ENCODE measurements at regions not wholly inside any gene's neighbourhood (a gene's known extent, or its start where the extent isn't known, plus 50 kb on each side); places are given as distances from the start of the nearest gene placed in this dataset.
A peak's percentile ranks its signal among the peaks of the same experiment; 100 is the strongest.

DNA sequence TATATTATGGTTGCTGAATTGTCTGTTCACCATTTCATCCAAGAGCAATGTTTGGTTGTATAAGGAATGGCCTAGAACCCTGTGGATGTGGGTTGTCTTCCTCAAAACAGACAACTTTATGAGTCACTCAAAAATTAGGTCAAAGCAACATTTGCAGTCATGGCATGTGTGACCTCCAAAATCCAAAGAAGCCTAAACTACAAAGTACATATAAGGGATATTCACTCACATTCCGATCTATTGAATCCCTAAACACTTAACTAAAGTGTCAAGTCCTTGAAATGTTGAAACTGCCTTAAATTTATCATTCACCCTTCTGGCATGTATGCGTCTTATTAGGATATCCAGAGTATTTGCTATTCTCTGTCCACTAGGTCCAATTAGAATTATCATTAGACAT, 491.5 kb downstream of the NUF2 start:
- no peak for DNase-seq (ENCODE audit: low spot score)

DNA sequence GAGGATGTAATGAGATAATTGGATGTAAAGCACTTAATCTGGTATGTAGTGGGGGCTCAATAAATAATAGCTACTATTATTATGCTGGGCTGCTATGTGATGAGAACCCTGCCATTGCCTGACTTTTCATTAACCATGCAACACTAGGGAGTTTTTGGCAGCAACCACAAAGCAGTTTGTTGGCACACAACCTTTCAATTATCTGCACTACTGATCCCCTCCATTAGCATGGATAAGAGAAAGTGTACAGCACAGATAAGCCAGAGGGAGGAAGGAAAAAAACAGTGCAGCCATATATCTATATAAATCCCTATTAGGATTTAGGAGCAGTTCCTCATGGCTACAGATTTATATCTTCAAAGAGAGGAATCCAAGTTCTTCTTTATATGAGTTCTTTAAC, 498.5 kb downstream of the NUF2 start:
- DNase-seq (ENCODE audit: low spot score): peak; percentile 37

DNA sequence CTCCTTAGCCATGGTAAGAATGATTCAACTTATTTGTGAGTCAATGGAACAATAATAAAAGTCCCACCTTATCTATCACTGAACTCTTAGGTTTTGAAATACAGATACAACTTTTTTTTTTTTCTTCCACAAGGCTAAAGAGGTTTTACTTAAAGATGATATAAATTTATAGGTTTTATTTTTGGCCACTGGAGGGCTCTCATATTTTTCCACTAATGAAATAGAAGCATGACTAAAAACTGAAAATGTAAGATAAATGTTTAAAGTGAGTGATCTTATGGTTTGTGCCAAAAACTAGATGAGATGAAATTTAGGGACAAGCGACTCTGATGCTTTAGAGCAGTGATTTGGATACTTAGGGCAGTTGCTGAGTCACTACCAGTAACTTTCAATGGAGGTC, 499.0 kb downstream of the NUF2 start:
- no peak for DNase-seq (ENCODE audit: low spot score)

DNA sequence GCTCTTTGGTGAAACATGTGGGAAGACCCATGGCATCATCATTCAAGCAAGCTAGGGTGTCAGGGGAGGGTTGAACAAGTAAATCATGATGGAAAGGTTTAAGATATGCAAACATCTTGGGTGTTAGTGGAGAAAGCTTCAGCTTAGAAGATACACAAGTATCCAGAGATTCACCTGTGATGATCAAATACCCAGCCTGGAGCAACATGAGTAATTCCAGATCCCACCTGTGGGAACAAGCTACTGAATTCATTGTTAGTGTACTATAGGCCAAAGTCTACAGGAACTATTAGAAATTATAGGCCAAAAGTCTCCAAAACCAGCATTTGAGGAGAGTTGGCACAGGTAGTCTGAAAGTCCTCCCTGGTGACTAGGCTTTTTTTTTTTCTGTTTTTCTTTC, 499.9 kb downstream of the NUF2 start:
- no peak for DNase-seq (ENCODE audit: low spot score)

DNA sequence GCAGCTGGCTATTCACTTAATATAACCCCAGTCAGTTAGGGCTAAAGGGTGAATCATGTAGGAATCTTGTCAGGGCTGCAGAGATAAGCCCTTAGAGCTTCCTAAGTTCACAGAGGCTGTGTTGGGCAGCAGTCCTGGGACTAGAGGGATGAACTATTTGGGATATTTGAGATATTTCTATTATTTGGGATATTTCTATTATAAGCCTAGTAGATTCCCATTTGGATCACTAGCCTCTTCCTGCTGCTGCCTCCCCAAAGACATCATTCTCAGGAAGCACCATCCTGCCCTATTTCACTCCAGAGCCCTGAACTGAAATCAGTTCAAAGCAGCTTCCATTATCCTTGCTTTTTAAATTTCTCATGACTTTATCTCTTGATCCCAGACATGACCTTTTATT, 501.3 kb downstream of the NUF2 start:
- DNase-seq (ENCODE audit: low spot score): no peak

DNA sequence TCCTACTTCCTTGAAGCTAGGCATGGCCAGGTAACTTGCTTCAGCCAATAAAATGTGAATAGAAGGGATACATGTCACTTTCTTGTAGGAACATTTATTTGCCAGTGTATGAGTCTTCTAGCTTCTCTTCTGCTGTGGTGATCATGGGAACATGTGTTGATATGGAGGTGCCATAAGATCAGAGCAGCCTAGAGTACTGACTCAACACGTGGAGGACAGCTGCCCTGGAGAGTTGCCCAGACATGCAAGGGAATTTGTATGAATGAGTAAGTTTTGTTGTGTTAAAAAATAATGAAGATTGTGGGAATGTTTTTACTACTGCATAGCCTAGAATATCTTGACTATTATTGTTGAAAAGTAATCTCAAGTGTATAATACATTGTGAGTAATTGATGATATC, 502.3 kb downstream of the NUF2 start:
- DNase-seq (ENCODE audit: low spot score): no peak

DNA sequence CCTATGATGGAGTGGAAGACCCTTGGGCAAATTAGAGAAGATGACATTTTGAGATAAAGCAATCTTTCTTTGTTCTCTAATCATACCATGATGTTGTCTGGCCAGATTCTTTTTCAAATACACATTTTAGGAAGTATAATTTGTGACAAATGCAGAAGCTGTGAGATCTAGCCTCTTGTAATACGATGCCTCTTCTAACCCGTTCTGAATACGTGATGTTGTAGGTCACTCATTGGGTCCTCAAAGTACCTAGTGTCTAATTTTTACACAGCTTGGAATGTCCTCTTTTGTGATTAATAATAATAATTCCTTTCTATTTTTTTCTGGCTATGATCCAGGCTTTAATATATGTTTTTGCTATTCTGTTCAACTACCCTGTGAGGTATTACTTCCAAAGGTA, 502.7 kb downstream of the NUF2 start:
- no peak for DNase-seq (ENCODE audit: low spot score)

DNA sequence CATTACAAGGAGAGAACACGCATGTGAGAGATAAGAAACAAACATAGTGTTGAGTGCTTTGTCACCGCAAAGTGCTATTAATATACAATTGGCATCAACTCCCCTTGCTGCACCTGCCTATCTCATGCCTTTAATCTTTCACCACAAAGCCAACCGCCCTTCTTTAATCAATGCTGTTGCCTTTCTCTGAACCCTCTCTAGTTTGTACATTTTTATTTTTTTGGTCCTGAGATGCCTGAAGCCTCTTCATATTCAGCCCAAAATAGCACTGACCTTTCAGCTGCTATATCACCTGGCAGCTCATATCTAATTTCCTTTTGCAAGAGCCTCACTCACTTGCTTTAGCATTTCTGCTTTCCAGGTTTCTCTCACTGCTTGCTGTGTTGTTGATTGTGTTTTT, 504.7 kb downstream of the NUF2 start:
- no peak for DNase-seq (ENCODE audit: low spot score)

DNA sequence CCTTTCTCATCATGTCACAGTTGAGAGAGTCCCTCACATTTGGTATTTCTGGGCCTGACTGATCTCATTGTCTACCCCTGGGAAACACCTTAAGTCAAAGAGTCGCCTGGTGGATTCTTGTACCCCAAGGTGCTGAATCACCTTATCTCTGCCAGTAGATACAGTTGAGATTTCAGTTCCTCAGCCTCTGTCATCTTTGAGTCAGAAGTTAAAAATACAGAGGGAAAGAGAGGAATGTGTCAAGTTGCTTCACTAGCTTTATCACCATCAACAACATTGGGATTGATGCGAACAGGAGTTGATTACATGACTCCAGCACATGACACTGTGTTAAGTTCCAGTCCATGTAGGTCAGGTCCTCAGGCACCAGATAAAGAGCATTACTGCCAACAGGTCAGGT, 513.0 kb downstream of the NUF2 start:
- DNase-seq (ENCODE audit: low spot score): no peak

DNA sequence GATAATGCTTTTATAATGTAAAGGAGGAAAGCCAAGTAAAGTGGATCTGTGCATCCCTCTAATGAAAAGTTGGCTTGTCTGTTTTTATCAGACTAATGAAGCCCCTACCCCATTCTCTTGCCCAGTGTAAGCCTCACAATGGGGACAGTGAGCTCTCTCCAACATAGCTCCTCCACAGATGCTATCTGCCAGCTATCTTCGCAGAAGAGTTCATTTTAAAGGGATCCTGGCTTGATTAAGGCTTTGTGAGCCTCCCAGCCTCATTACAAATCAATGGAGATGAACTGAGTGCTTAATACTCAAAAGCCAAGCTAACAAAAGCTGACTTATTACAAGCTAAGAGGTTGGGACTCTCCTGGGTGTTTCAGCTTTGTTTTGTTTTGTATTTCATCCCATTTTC, 514.7 kb downstream of the NUF2 start:
- DNase-seq (ENCODE audit: low spot score): no peak

DNA sequence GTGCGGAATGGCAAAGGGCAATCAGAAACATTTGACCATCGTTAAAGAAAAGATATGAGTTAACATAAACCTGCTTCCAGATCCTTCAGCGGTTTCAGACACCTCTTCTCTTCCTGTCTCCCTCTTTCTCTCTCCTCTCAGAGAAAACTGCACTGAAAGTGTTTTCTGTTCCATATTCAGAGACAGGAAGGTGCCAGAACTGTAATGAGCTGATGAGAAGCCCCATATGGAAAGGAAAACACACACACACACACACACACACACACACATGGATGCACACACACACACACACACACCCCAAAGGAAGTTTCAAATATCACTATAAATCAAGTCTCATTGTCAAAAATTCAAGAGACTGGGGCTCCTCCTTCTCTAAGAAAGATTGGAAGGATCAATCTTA, 515.5 kb downstream of the NUF2 start:
- no peak for DNase-seq (ENCODE audit: low spot score)

DNA sequence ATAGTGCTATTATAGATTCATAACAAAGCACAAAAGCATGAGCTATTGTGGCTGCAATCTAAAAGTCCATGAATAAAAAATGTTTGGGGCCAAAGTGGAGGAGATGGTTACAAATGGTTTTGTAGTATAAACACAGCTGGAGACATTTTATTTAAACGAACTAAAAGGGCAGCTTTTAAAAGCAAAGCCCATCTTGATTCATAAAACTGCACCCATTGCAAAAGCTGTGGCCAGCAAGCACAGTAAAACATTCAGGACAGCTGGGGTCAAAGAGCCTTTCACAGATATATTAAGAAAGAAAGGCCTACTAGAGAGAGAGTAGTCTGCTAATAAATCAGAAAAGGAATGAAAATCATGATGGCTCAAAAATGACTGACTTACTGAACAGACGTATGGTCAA, 520.8 kb downstream of the NUF2 start:
- no peak for DNase-seq (ENCODE audit: low spot score)

DNA sequence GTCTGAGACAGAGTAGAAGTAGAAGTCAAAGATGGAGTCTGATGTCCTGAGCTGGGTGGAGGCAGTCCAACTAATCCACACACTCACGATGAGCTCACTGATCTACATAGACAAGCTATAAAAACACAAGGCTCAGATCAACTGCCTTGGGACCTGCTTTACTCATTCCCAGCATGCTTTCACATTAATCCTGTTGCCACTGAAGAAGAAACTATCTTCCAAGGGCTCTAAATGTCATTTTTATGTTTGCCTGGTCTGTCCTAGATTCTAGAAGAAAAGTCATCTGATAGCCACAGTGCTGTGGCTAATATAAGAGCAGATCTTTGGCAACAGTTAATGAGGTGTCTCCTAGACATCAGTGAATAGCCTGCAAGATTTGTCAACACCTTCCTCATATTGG, 522.7 kb downstream of the NUF2 start:
- no peak for DNase-seq (ENCODE audit: low spot score)

DNA sequence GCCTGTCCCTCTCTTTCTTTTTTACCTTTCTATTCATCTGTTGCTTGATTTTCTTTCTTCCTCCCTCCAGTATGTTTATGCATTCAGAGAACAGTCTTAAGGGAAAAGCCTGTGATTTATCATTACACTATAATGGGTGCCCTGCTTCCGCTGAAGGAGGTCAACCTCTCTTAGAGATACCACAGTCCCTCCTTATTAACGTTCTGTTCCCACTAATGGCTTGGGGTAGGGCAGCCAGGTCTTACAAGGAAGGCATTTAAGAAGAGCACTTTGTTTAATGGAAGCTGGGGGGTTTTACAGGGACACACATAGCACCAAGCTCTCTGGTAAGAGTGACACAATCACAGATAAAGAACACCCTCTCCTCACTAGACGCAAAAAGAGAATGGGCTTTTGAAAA, 523.5 kb downstream of the NUF2 start:
- no peak for DNase-seq (ENCODE audit: low spot score)

DNA sequence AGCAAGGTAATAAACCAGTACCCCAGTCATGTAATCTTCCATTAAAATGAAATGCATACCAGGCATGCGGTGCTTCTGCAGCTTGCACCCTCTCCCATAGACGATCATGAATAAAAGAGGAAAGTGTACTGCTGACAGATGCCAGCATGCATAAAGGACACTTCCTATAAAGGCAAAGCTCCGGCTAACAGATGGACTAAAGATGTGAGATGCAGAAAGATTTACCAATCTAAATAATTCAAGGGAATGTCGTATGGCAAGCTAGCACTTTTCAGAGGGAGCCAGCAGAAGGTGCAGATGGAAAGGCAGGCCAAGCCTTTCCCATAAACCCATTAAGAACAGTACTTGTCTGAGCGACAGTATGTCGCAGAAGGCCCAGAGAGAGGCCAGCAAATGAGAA, 542.0 kb downstream of the NUF2 start:
- DNase-seq (ENCODE audit: low spot score): no peak

DNA sequence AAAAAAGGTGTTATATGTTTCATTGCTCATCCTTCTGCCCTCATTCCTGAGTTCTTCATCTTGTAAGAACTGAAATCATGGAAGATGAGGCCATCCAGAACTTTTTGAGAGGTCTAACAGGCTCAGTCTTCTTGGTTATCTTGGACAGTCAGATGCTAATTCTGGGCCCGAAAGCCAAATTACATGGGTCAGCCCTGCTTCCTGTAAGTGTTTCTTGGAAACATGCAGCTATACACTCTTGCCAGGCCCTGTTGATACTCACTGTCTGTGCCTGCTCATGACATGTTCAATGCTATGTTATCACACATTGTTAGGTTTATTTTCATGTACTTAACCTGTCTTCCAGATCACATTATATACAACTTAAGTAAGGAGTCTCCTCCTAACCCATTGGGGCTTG, 542.5 kb downstream of the NUF2 start:
- no peak for DNase-seq (ENCODE audit: low spot score)

DNA sequence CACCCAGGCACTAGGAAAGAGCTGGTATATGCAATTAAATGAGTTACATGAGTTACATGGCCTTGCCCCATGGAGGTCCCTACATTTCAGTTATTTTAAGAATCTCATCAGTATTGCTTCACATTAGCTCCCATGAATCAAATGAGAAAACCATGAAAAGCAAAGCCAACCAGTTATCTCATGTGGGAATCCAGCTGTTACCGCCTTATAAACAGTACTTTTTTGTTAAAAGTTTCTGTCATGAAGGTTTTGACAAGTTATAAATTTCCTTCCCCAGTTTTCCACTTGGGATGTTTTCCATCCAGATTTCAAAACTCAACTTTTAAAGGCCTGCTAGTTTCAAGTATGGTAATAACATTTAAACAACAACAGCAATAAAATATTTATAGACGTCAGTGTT, 544.8 kb downstream of the NUF2 start:
- DNase-seq (ENCODE audit: low spot score): no peak

DNA sequence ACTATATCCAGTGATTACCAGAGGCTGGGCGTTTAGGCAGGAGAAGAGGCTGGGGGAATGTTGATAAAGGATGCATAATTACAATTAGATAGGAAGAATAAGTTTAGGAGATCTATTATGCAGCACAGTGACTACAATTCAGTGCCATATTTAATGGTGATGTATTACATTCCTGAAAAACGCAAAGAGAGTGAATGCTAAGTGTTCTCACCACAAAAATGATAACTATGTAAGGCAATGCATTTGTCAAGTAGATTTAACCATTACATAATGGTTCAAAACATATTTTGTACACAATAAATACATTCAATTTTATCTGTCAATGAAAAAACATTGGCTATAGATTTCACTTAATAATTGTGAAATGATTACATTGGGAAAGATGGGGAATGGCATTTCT, 548.9 kb downstream of the NUF2 start:
- no peak for DNase-seq (ENCODE audit: low spot score)

DNA sequence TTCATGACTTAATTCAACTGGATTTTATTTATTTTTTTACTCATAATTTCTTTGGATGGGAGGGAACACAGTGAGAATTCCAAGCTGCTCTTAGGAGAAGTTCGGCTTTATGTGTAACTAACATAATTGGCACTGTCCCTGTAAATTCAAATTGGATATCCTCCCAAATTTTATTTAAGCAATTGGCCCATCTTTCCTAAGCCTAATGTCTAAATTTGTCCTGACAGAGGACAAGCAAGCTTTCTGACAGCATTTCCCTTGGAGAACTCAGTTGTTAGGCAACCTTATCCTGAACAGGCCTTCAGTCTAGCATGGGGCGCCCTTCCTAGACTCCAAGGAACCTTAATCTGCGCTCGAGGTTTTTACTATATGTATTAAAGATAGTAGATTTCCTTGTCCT, 550.3 kb downstream of the NUF2 start:
- DNase-seq (ENCODE audit: low spot score): no peak

DNA sequence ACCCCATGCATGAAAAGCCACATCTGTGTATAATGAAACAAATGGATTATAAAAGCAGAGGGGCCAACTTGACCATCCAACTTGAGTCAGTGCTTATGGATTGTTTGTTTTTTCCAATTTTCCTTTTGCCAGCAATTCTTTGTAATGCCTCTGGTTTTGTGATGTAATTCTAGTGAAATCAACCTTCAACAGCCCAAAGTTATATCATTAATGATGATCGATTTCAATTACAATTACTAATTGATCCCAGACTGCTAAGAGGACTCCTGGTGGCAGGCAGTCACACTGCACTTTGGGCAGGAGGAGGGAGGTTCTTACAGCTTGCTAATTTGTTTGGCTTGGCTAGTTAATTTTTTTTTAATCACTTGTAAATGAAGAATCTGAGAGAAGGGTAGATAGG, 552.3 kb downstream of the NUF2 start:
- DNase-seq (ENCODE audit: low spot score): peak; percentile 32

DNA sequence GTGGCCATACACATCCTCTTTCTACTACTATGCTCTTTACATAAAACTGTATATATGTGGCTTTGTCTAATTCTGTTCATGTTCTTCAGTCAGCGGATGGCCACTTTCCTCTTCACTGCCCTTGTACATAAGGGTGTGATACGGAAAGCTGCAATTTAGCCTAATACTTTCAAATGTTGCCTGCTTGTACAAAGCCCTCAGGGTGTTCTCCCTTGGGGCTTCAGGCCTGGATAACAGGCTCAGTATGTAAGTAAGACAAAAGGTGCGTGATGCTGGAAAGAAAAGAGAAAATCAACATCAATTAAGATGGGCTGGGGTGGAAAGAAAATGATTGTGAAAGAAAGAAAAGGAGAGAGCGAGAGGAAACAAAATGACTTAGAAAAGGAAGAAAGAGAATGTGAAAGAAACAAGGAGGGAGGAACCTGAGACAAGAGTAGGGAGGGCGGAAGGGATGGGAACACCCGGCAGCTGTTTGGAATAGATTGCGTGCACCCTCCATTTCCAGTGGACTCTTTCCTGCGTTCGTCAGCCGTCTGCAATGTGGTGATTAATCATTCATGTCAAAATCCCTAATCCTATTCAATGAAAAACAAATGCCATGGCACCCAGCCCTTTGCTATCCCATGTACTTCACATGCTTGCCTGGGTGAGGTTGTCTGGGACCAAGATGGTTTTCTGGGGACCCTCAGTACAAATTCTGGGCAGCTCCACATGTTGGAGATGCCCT, 553.6 kb downstream of the NUF2 start:
- DNase-seq (ENCODE audit: low spot score): peak; percentile 31

DNA sequence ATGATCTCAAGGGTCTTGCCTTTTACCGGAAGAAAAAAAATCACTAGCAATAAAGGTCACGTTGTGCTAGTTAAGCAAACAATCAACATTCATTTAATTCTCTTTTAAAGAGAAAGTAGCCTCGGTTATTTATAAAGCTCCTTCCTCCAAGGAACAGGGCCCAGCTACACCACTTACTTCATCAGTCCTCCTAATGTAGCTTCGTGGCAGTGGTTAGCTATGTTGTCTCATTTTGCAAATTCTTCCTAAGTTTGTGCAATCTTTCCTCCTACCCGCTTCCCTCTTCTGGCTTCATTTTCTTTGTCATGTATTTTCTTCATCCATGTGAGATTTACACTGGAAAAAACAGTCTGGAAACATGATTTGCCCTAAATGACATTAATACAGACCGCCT, 554.2 kb downstream of the NUF2 start:
- no peak for DNase-seq (ENCODE audit: low spot score)

DNA sequence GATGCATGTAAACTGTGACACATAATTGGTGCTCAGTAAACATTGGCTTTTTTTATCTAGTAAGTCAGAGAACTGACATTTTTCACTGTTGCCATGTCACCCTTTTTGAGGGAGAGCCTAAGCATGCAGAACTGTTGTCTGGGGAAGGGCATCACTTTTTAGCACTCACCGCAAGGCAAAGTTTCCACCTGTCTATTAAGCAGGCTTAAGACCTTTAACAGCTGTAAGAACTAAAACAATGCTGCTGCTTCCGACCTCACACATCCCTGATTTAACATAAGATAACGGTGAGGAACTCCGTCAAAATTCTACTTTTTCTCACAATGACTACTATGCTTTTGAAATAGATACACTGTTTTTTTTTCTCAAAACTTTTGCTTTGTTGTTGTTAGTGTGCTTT, 554.8 kb downstream of the NUF2 start:
- no peak for DNase-seq (ENCODE audit: low spot score)

DNA sequence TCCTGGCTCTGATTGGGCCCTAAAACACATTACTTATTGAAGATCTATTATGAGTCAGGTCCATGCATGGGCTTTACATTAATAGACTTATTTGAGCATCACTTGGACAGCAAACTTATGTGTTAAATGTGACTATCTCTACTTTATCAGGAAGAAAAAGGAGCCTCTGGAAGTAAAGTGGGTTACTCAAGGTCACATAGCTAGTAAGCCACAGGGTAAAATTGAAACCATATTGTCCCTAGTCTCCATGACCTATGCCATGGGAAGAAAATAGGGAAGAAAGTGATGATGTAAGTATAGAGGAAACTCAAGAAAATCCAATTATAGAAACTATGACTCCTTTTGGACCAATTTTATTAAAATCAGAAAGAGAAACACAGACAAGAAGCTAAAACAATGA, 555.3 kb downstream of the NUF2 start:
- no peak for DNase-seq (ENCODE audit: low spot score)

DNA sequence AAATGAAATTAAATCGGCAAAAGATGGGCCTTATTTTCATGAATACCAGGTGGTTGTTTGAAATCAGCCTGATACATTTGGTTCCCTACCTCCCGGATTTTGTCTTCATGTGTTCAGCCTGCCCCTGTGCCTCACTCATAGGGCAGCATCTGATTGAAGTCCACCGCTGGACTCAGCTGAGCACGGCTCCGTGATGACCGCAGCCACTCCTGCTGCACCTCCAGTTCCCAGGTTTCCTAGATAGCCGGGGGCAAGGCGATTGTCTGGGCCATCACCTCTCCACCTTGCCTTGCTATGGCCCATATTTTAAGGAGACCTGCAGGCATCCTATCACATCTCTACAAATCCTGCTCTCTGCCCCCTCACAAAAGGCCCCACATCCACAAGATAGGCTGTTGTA, 563.8 kb downstream of the NUF2 start:
- no peak for DNase-seq (ENCODE audit: low spot score)
